IPS-15b (cell line): ENCODE measurements at regions not wholly inside any gene's neighbourhood (a gene's known extent, or its start where the extent isn't known, plus 50 kb on each side); places are given as distances from the start of the nearest gene placed in this dataset.

ENCODE experiments used
- H3K27me3 ChIP-seq: one replicate; pipeline ENCODE4 v1.6.1; 2013; ENCODE audit warnings: low read length; ENCODE audit not compliant: control insufficient read depth, insufficient read depth
- H3K36me3 ChIP-seq: one replicate; pipeline ENCODE4 v1.6.1; 2013; ENCODE audit warnings: low read length; ENCODE audit not compliant: control insufficient read depth, insufficient read depth
- H3K4me1 ChIP-seq: one replicate; pipeline ENCODE4 v1.6.1; 2013; ENCODE audit warnings: mild to moderate bottlenecking, low read length; ENCODE audit not compliant: control insufficient read depth, insufficient read depth
- H3K4me3 ChIP-seq: one replicate; pipeline ENCODE4 v1.5.1; 2013; ENCODE audit warnings: low read depth, low read length
- H3K9ac ChIP-seq: one replicate; pipeline ENCODE4 v1.6.1; 2013; ENCODE audit warnings: low read depth, mild to moderate bottlenecking, low read length
- H3K9me3 ChIP-seq: one replicate; pipeline ENCODE4 v1.6.1; 2013; ENCODE audit warnings: mild to moderate bottlenecking, low read length; ENCODE audit not compliant: control insufficient read depth, insufficient read depth

DNA sequence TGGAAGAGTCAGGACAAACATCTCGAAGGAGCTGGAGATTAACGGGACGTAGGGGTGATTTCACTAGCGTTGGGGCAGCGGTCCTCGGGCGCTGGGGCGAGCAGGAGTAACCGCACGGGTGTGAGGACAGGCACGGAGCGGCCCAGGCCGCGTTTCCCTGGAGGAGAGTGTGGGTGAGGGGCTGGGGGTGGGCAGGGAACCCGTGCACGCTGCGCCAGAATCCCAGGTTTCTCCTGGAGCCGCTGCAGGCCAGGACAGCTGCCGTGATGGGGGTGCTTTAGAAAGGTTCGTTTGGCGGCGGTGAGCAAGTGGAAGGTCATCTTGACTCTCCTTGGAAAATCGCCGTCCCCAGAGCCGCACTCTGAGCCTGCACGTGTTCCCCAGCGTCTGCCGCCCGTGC is 290.2 kb upstream of the IRX1 start:
- H3K9ac ChIP-seq: no peak overlapping the region

DNA sequence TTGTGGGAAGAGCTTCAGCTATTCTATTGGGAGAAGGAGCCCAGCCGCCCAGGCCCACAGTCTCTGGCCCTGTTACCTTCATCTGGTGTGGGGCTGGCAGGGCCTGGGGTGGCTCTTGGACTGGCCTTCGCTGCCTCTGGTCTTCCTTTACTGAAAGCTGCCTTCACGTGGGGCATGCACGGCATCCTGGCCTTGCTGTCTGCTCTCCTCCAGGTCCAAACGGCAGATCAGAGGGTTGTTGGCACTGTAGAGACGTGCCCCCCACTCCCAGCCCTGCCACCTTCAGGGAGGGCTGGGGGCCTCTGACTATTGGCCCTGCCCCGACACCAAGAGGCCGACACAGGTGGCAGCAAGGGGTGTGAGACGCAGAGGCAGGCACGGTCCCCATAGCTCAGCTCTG is 291.3 kb upstream of the IRX1 start:
- Histone ChIP-seq H3K4me1 (no peaks in the 10 kb centered on the region), H3K9ac (no peak overlapping the region), H3K36me3 (no peaks in the 10 kb centered on the region), H3K4me3 (no peak overlapping the region), H3K9me3 (no peaks in the 10 kb centered on the region), H3K27me3 (no peaks in the 10 kb centered on the region)

More for the DNA sequence above, 290.2 kb upstream of the IRX1 start:
- H3K4me1 ChIP-seq: no peaks in the 10 kb centered on the region
- no peaks in the 10 kb centered on the region for H3K27me3 ChIP-seq
- H3K9me3 ChIP-seq: no peaks in the 10 kb centered on the region
- no peak overlapping the region for H3K4me3 ChIP-seq
- H3K36me3 ChIP-seq: no peaks in the 10 kb centered on the region

- no peaks in the 10 kb centered on the region for H3K36me3 ChIP-seq
- no peak overlapping the region for H3K4me3 ChIP-seq
- no peaks in the 10 kb centered on the region for H3K4me1 ChIP-seq
- no peaks in the 10 kb centered on the region for H3K27me3 ChIP-seq
- H3K9me3 ChIP-seq: no peaks in the 10 kb centered on the region
- H3K9ac ChIP-seq: no peak overlapping the region
These were observed 291.9 kb upstream of the IRX1 start for GRCh38 chr5:3303777-3304176.

GRCh38 chr5:3302228-3302627 is 293.4 kb upstream of the IRX1 start:
- H3K9me3 ChIP-seq: no peaks in the 10 kb centered on the region
- no peak overlapping the region for H3K4me3 ChIP-seq
- H3K4me1 ChIP-seq: no peaks in the 10 kb centered on the region
- H3K27me3 ChIP-seq: no peaks in the 10 kb centered on the region
- H3K36me3 ChIP-seq: no peaks in the 10 kb centered on the region
- no peak overlapping the region for H3K9ac ChIP-seq

- H3K9ac ChIP-seq: no peak overlapping the region
- no peaks in the 10 kb centered on the region for H3K4me1 ChIP-seq
- H3K27me3 ChIP-seq: no peaks in the 10 kb centered on the region
- no peaks in the 10 kb centered on the region for H3K9me3 ChIP-seq
- no peaks in the 10 kb centered on the region for H3K36me3 ChIP-seq
- no peak overlapping the region for H3K4me3 ChIP-seq
These were observed 294.3 kb upstream of the IRX1 start for GRCh38 chr5:3301306-3301705.

DNA sequence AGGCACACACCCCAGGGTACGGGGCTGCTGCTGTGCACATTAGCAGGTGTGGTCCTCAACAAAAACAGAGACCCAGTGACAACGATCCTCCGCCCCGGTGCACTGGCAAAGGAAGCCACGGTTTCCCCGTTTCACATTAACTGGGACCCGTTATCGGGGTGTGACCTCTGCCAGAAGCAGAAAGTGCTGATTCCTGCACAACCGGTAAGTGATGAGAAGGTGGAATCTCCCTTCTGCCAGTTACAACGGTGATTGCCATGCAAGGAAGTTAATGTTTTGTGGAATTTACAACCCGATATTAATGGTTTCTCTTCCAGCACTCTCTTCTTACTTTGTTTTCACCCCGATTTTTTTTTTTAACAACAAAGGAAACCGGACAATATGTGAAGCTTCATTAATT is 294.9 kb upstream of the IRX1 start:
- H3K4me3 ChIP-seq: no peak overlapping the region
- no peaks in the 10 kb centered on the region for H3K36me3 ChIP-seq
- H3K27me3 ChIP-seq: no peaks in the 10 kb centered on the region
- no peak overlapping the region for H3K9ac ChIP-seq
- no peaks in the 10 kb centered on the region for H3K4me1 ChIP-seq
- no peaks in the 10 kb centered on the region for H3K9me3 ChIP-seq

DNA sequence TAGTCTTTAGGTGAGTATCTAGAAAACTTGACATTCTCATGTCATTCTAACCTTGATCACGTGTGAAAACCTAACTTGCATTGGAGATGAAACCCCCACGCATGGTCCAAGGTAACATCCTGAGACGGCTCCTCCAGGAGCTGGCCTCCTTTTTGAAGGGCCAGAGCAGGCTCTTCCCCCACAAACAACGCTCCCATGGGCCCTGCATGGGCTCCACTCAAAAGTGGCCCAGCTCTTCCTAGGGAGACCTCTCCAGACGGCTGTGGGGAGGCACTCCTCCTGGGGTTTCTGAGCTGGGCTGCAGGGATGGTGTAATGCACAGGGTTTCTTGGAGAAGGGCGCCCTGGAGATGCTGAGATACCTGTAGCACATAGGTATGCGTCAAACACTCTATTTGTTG is 296.2 kb upstream of the IRX1 start:
- Histone ChIP-seq H3K4me1 (no peaks in the 10 kb centered on the region), H3K27me3 (no peaks in the 10 kb centered on the region), H3K4me3 (no peak overlapping the region), H3K9me3 (no peaks in the 10 kb centered on the region), H3K36me3 (no peaks in the 10 kb centered on the region), H3K9ac (no peak overlapping the region)

DNA sequence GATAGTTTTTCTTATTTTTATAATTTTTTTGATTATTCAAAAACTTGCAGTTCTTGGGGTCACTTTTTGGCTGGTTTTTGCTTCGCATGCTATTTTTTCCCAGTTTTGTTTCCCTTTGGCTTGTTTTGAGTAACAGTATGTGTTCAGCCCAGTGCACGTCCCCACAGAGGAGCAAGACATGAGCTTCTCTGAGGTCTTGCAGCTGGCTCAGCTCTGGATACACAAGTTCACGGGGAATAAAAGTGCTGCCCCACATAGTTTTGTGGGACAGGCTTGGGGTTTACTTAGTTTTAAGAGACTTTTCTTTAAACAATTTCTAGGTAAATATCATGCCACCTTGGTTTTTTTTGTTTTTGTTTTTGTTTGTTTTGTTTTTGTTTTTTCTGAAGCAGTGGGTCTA is 297.8 kb upstream of the IRX1 start:
- no peaks in the 10 kb centered on the region for H3K9me3 ChIP-seq
- no peak overlapping the region for H3K9ac ChIP-seq

DNA sequence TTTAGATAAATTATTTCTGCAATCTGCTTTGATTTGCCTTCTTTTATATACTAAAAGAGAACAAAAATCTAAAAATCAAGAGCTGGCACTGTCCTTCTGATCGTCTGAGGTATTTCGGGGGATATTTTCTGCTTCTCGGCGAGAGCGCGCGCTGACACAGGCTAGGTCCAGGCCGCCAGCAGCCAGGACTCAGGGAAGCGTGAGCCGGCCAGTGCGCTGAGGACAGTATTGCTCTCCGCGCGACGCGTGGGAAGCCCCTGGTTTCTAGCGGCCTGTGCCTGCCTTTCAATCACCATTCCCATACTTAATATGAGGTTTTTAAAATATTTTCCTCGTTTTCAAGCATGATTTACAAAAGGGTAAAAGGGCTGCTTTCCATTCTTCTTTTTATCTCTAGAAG is 307.3 kb upstream of the IRX1 start:
- no peak overlapping the region for H3K9ac ChIP-seq
- H3K4me3 ChIP-seq: no peak overlapping the region
- no peaks in the 10 kb centered on the region for H3K9me3 ChIP-seq
- H3K36me3 ChIP-seq: no peaks in the 10 kb centered on the region
- no peaks in the 10 kb centered on the region for H3K27me3 ChIP-seq
- no peaks in the 10 kb centered on the region for H3K4me1 ChIP-seq

More for the DNA sequence above, 297.8 kb upstream of the IRX1 start:
- Histone ChIP-seq H3K4me1 (no peaks in the 10 kb centered on the region), H3K36me3 (no peaks in the 10 kb centered on the region), H3K4me3 (no peak overlapping the region), H3K27me3 (no peaks in the 10 kb centered on the region)

DNA sequence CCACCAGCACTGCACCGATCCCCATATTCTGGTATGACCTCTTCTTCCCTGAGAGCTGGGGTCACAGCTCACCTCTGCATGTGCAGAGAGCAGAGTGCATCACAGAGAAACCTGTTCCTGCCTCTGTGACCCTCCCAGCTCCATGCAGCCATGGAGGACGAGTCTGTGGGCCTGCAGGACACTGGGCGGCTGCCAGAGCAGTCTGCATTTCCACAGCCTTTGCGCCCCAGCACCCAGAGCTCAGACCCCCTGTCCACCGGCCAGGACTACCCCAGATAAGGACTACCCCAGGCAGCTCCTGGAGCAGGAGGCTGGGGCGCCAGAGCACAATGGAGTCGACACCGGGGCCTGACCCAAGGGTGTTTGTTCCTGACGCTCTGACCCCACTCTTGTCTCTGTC is 308.1 kb upstream of the IRX1 start:
- H3K9ac ChIP-seq: no peak overlapping the region
- H3K36me3 ChIP-seq: no peaks in the 10 kb centered on the region
- H3K9me3 ChIP-seq: no peaks in the 10 kb centered on the region
- no peak overlapping the region for H3K4me3 ChIP-seq
- H3K4me1 ChIP-seq: no peaks in the 10 kb centered on the region
- H3K27me3 ChIP-seq: no peaks in the 10 kb centered on the region

- Histone ChIP-seq H3K9me3 (no peaks in the 10 kb centered on the region), H3K36me3 (no peaks in the 10 kb centered on the region), H3K4me1 (no peaks in the 10 kb centered on the region), H3K27me3 (no peaks in the 10 kb centered on the region), H3K9ac (no peak overlapping the region), H3K4me3 (no peak overlapping the region)
These were observed 310.0 kb upstream of the IRX1 start for GRCh38 chr5:3285621-3286020.

GRCh38 chr5:3284506-3284905 is 311.1 kb upstream of the IRX1 start:
- no peaks in the 10 kb centered on the region for H3K27me3 ChIP-seq
- no peak overlapping the region for H3K4me3 ChIP-seq
- H3K9ac ChIP-seq: no peak overlapping the region
- H3K4me1 ChIP-seq: no peaks in the 10 kb centered on the region
- no peaks in the 10 kb centered on the region for H3K9me3 ChIP-seq
- H3K36me3 ChIP-seq: no peaks in the 10 kb centered on the region

- Histone ChIP-seq H3K9ac (no peak overlapping the region), H3K27me3 (no peaks in the 10 kb centered on the region), H3K4me1 (peaks cover 5% of the 10 kb centered on the region), H3K9me3 (no peaks in the 10 kb centered on the region), H3K4me3 (no peak overlapping the region), H3K36me3 (no peaks in the 10 kb centered on the region)
These were observed 312.8 kb upstream of the IRX1 start for GRCh38 chr5:3282841-3283240.
